ENCODE measurements at regions not wholly inside any gene's neighbourhood (a gene's known extent, or its start where the extent isn't known, plus 50 kb on each side); places are given as distances from the start of the nearest gene placed in this dataset.

DNA sequence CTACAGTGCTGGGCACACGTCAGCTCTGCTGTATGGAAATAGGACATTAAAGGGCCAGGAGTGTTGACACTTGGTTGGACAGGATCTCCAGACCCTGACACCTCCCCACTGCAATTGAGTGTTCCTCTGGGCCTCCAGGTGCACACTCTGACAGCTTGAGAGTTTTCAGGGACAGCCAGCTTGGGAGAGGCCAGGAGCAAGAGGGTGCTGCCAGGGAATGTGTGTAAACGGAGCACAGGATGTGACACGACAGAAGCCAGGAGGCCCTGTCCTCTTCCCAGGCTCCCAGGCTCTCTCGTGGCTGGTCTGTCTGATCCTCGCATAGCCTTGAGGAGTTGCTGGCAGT, 318.1 kb upstream of the HS6ST1 start:
- H3K4me3 ChIP-seq (ENCODE audit: insufficient read depth, low read length, poor library complexity, severe bottlenecking): no peak overlapping the region
- no peaks in the 10 kb centered on the region for H4K20me1 ChIP-seq (ENCODE audit: low read depth, low read length)
- no peaks in the 10 kb centered on the region for H3K36me3 ChIP-seq (ENCODE audit: low read length)
- H3K9me2 ChIP-seq (replicated peaks; ENCODE audit: insufficient read depth, low read length): no peaks in the 10 kb centered on the region
- H3K4me2 ChIP-seq (ENCODE audit: low read depth, low read length, poor library complexity, severe bottlenecking): no peak overlapping the region
- no peak overlapping the region for H3K27ac ChIP-seq (ENCODE audit: low read depth, low read length)
- no peak overlapping the region for H3K9ac ChIP-seq (ENCODE audit: low read length)
- TF ChIP-seq, protein P1, sequence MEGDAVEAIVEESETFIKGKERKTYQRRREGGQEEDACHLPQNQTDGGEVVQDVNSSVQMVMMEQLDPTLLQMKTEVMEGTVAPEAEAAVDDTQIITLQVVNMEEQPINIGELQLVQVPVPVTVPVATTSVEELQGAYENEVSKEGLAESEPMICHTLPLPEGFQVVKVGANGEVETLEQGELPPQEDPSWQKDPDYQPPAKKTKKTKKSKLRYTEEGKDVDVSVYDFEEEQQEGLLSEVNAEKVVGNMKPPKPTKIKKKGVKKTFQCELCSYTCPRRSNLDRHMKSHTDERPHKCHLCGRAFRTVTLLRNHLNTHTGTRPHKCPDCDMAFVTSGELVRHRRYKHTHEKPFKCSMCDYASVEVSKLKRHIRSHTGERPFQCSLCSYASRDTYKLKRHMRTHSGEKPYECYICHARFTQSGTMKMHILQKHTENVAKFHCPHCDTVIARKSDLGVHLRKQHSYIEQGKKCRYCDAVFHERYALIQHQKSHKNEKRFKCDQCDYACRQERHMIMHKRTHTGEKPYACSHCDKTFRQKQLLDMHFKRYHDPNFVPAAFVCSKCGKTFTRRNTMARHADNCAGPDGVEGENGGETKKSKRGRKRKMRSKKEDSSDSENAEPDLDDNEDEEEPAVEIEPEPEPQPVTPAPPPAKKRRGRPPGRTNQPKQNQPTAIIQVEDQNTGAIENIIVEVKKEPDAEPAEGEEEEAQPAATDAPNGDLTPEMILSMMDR (IDR thresholded peaks at IDR 0.05; ENCODE audit: insufficient read depth, low read length, poor library complexity, severe bottlenecking): no peak
- TF ChIP-seq EZH2phosphoT487 (conservative IDR thresholded peaks at IDR 0.05; ENCODE audit: low read length): no peak
- H3K79me2 ChIP-seq (ENCODE audit: insufficient read depth, low read length): no peaks in the 10 kb centered on the region
- H3K27me3 ChIP-seq (ENCODE audit: low read length): no peaks in the 10 kb centered on the region
- H3F3A ChIP-seq (ENCODE audit: insufficient read depth): no peaks in the 10 kb centered on the region
- no peak overlapping the region for H2AFZ ChIP-seq (ENCODE audit: low read depth, low read length, severe bottlenecking)
- no peaks in the 10 kb centered on the region for H3K9me3 ChIP-seq (ENCODE audit: insufficient read depth, low read length)

GRCh38 chr2:128637481-128638155, 318.9 kb upstream of the HS6ST1 start:
- no peak overlapping the region for H3K4me3 ChIP-seq (ENCODE audit: insufficient read depth, low read length, poor library complexity, severe bottlenecking)
- no peaks in the 10 kb centered on the region for H3K79me2 ChIP-seq (ENCODE audit: insufficient read depth, low read length)
- no peak overlapping the region for H2AFZ ChIP-seq (ENCODE audit: low read depth, low read length, severe bottlenecking)
- H3F3A ChIP-seq (ENCODE audit: insufficient read depth): no peaks in the 10 kb centered on the region
- TF ChIP-seq, protein P1 (IDR thresholded peaks at IDR 0.05; ENCODE audit: insufficient read depth, low read length, poor library complexity, severe bottlenecking): no peak
- no peak for TF ChIP-seq EZH2phosphoT487 (conservative IDR thresholded peaks at IDR 0.05; ENCODE audit: low read length)
- no peak overlapping the region for H3K9ac ChIP-seq (ENCODE audit: low read length)
- no peaks in the 10 kb centered on the region for H3K27me3 ChIP-seq (ENCODE audit: low read length)
- no peak overlapping the region for H3K4me2 ChIP-seq (ENCODE audit: low read depth, low read length, poor library complexity, severe bottlenecking)
- H3K9me3 ChIP-seq (ENCODE audit: insufficient read depth, low read length): no peaks in the 10 kb centered on the region
- H3K27ac ChIP-seq (ENCODE audit: low read depth, low read length): no peak overlapping the region
- H3K9me2 ChIP-seq (replicated peaks; ENCODE audit: insufficient read depth, low read length): no peaks in the 10 kb centered on the region
- no peaks in the 10 kb centered on the region for H4K20me1 ChIP-seq (ENCODE audit: low read depth, low read length)
- H3K36me3 ChIP-seq (ENCODE audit: low read length): no peaks in the 10 kb centered on the region

DNA sequence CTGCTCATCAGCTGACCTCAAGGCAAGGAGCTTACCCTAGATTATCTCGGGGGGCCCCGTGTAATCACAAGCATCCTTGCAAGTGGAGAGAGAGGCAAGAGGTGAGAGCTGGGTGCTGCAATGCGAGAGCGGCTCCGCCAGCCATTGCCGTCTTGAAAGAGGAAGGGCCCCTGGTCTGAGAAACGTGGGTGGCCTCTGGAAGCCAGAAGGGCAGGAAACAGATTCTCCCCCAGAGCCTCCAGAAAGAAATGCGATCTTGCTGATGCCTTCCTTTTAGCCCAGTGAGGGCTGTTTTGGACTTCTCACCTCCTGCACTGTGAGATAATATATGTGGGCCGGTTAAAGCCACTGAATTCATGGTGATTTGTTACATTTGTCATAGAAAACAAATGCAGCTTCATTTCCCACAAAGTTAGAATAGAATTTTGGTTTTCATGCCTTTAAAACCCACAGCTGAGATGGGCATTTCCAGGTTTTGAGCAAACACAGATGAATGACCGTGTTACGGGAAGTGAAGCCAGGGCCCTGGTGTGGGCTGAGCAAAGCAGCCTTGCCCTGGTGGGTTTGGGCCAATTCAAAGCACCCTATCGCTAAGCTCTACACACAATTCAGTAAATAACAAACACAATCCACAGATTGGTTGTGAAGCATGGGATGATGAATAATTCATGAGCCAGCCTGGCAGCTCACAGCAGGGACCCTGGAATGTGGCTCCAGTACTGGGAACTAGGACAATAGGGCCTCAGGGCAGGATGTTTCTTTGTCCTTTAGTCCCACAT, 319.9 kb upstream of the HS6ST1 start:
- no peak overlapping the region for H3K4me2 ChIP-seq (ENCODE audit: low read depth, low read length, poor library complexity, severe bottlenecking)
- H3K9ac ChIP-seq (ENCODE audit: low read length): no peak overlapping the region
- no peak overlapping the region for H3K27ac ChIP-seq (ENCODE audit: low read depth, low read length)
- no peaks in the 10 kb centered on the region for H3F3A ChIP-seq (ENCODE audit: insufficient read depth)
- TF ChIP-seq, protein P1 (IDR thresholded peaks at IDR 0.05; ENCODE audit: insufficient read depth, low read length, poor library complexity, severe bottlenecking): no peak
- no peak for TF ChIP-seq EZH2phosphoT487 (conservative IDR thresholded peaks at IDR 0.05; ENCODE audit: low read length)
- H4K20me1 ChIP-seq (ENCODE audit: low read depth, low read length): no peaks in the 10 kb centered on the region
- H3K27me3 ChIP-seq (ENCODE audit: low read length): no peaks in the 10 kb centered on the region
- H3K9me2 ChIP-seq (replicated peaks; ENCODE audit: insufficient read depth, low read length): no peaks in the 10 kb centered on the region
- H3K9me3 ChIP-seq (ENCODE audit: insufficient read depth, low read length): no peaks in the 10 kb centered on the region
- H2AFZ ChIP-seq (ENCODE audit: low read depth, low read length, severe bottlenecking): no peak overlapping the region
- H3K36me3 ChIP-seq (ENCODE audit: low read length): no peaks in the 10 kb centered on the region
- no peaks in the 10 kb centered on the region for H3K79me2 ChIP-seq (ENCODE audit: insufficient read depth, low read length)
- no peak overlapping the region for H3K4me3 ChIP-seq (ENCODE audit: insufficient read depth, low read length, poor library complexity, severe bottlenecking)
